Kidney (tissue), 13 donors: ENCODE measurements at regions not wholly inside any gene's neighbourhood (a gene's known extent, or its start where the extent isn't known, plus 50 kb on each side); places are given as distances from the start of the nearest gene placed in this dataset.
A peak's percentile ranks its signal among the peaks of the same experiment; 100 is the strongest.

Experiments used
- DNase-seq, 5 donors: peaks; one replicate each; pipeline ENCODE4 v3.0.0-alpha.2; 2013 to 2020
- FAIRE-seq: peaks from 2 replicates; lab custom pipeline; 2012; peaks lifted over from hg19 to GRCh38; lab: Jason Lieb, UNC
- H3K27ac ChIP-seq, 2 donors: one replicate each; pipeline ENCODE4 v1.7.0; 2013; ENCODE audit warnings: low read depth in 2 of 2, low read length in 2 of 2, inconsistent platforms in 1 of 2
- H3K27me3 ChIP-seq: one replicate; pipeline ENCODE4 v1.7.1; 2013; ENCODE audit warnings: low read length, inconsistent platforms; ENCODE audit not compliant: control insufficient read depth, insufficient read depth
- H3K36me3 ChIP-seq, 3 donors: one replicate each; pipeline versions ENCODE4 v1.7.0 to v1.7.1; 2013; ENCODE audit warnings: low read length in 3 of 3, control low read depth in 1 of 3, inconsistent platforms in 1 of 3; ENCODE audit not compliant: insufficient read depth in 3 of 3, control insufficient read depth in 2 of 3
- H3K4me1 ChIP-seq, 3 donors: one replicate each; pipeline versions ENCODE4 v1.7.0 to v1.7.1; 2013; ENCODE audit warnings: low read length in 3 of 3, inconsistent platforms in 1 of 3, low read depth in 1 of 3; ENCODE audit not compliant: control insufficient read depth in 2 of 3, insufficient read depth in 2 of 3
- H3K4me3 ChIP-seq, 3 donors: one replicate each; pipeline versions ENCODE4 v1.7.0 to v1.8.1; 2013; ENCODE audit warnings: low read length in 3 of 3, control low read depth in 1 of 3, inconsistent platforms in 1 of 3
- H3K9ac ChIP-seq, 3 donors: one replicate each; pipeline versions ENCODE4 v1.7.0 to v1.7.1; 2013; ENCODE audit warnings: low read length in 3 of 3, control low read depth in 1 of 3, inconsistent platforms in 1 of 3
- H3K9me3 ChIP-seq, 3 donors: one replicate each; pipeline versions ENCODE4 v1.7.0 to v1.7.1; 2013; ENCODE audit warnings: low read length in 3 of 3, control low read depth in 1 of 3, inconsistent platforms in 1 of 3; ENCODE audit not compliant: control insufficient read depth in 2 of 3, insufficient read depth in 1 of 3
- intact Hi-C: fragments of 100-400 bp; cut with DNase I; formaldehyde crosslinking; loops from one replicate; pipeline ENCODE4 v1.11.1; 2022
- TF ChIP-seq, protein P1 (sequence below): IDR thresholded peaks from 3 replicates; pipeline ENCODE4 v1.5.1; 2012; ENCODE audit warnings: mild to moderate bottlenecking, moderate library complexity, borderline replicate concordance; ENCODE audit not compliant: insufficient read depth; ENCODE audit errors: extremely low read depth
- donor health status: control.
- donor health status: control.
- donor health status: control.
- donor health status: control.
- donor health status: control.
- donor health status: DM: yes; HTN: yes; CAD: no.
- donor health status: Normal renal cell carcinoma (clear cell type).

- FAIRE-seq (no peak), DNase-seq (no peak)
- no peaks in the 10 kb centered on the region for H3K9me3 ChIP-seq
- intact Hi-C loops, result no loop called here
- H3K27ac ChIP-seq, result no peak overlapping the region
- no peaks in the 10 kb centered on the region for H3K36me3 ChIP-seq
- TF ChIP-seq, protein P1, sequence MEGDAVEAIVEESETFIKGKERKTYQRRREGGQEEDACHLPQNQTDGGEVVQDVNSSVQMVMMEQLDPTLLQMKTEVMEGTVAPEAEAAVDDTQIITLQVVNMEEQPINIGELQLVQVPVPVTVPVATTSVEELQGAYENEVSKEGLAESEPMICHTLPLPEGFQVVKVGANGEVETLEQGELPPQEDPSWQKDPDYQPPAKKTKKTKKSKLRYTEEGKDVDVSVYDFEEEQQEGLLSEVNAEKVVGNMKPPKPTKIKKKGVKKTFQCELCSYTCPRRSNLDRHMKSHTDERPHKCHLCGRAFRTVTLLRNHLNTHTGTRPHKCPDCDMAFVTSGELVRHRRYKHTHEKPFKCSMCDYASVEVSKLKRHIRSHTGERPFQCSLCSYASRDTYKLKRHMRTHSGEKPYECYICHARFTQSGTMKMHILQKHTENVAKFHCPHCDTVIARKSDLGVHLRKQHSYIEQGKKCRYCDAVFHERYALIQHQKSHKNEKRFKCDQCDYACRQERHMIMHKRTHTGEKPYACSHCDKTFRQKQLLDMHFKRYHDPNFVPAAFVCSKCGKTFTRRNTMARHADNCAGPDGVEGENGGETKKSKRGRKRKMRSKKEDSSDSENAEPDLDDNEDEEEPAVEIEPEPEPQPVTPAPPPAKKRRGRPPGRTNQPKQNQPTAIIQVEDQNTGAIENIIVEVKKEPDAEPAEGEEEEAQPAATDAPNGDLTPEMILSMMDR, result no peak
- H3K27me3 ChIP-seq, result no peaks in the 10 kb centered on the region
- no peak overlapping the region for H3K9ac ChIP-seq
- H3K4me1 ChIP-seq, result no peaks in the 10 kb centered on the region
- no peak overlapping the region for H3K4me3 ChIP-seq
Observed at GRCh38 chr6:99120641-99121040, 172.9 kb upstream of the FBXL4 start.

DNA sequence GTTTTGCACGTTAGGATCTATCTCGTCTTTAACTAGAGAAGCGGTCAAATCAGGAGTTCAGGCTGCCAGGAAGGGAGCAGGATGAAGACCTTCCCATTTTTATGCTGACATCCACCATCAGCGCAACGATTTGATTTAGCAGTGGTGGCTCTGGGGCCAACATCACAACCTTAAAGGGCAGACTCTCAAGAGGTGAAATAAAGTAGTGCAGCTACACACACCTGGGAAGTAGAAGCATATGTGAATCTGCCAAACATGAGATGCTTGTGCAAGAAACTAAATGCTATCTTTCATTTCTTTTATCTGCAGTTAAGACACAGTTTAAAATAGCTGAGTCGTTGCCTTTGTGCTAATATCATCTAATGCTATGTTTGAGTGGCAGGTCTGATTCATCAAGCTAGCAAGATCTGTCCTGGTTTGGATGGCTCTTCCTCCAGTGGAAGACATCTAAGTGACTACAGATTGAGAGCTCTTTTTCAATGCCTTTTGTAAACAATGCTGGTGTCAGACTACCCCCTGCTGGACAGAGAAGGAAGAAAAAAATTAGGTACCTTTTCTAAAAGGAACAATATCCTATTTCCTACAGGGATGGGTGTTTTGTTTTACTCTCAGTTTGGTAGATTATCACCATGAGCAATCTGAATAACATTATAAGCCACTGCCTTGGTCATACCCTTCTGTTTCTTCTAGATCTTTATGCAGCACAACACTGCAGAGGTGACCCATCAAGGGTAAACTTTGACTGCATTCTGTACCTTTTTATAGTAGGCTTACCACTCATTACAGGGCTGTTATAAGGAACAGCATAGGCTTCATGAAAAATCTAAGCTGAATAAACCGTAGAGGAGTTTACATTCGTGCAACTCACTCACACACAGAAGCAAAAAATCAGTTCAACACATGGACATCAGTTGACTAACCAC lies 171.6 kb upstream of the FBXL4 start:
- Histone ChIP-seq H3K9ac (no peak overlapping the region), H3K27me3 (no peaks in the 10 kb centered on the region), H3K36me3 (no peaks in the 10 kb centered on the region), H3K27ac (no peak overlapping the region), H3K4me1 (no peaks in the 10 kb centered on the region), H3K9me3 (no peaks in the 10 kb centered on the region), H3K4me3 (no peak overlapping the region)
- TF ChIP-seq, protein P1, result peak; percentile 70
- FAIRE-seq, result peak; percentile 70
- peak in 3 of 5 donors; percentile 21 to 75 (median 62) for DNase-seq
- intact Hi-C loops, result no loop called here

DNA sequence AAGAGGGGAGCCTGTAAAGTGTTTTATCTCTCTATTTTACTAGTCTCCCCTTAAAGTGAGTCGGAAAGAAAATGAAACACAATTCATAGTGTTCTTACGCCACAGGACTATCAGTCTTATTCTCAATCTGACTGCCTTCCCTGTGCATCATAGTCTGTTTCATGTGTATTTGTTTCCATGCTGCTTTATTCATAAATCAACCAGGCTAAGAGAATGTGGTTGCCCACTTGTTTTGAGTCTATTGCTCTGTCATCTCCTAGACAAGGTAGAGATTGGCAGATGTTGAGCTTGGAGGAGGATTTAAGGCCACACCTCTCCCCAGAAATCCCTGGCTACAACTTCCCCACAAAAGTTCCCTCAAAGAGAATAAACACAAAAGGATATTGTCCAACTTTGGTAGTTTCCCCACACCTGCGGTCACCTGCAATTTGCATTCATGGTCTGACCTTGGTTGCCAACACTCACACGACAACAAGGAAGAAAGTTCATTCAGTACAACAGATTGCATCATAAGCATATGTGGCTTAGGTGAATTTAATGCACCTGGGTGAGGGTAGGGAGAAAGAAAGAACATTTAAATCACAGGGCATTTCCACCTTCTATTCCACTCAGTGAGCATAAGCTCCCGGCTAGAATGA lies 167.1 kb upstream of the FBXL4 start:
- Histone ChIP-seq H3K4me3 (no peak overlapping the region), H3K9ac (no peak overlapping the region), H3K9me3 (no peaks in the 10 kb centered on the region), H3K27ac (no peak overlapping the region), H3K4me1 (no peaks in the 10 kb centered on the region), H3K27me3 (no peaks in the 10 kb centered on the region), H3K36me3 (no peaks in the 10 kb centered on the region)
- FAIRE-seq (no peak), DNase-seq (no peak)
- TF ChIP-seq, protein P1, result no peak
- intact Hi-C loops, result no loop called here
